HG02943 (cell line): ENCODE measurements at regions not wholly inside any gene's neighbourhood (a gene's known extent, or its start where the extent isn't known, plus 50 kb on each side); places are given as distances from the start of the nearest gene placed in this dataset.

Experiments
- ATAC-seq: cut with Tn5 transposase; IDR thresholded peaks from one replicate; pipeline ENCODE4 v1.9.1; 2021; ENCODE audit warnings: mild to moderate bottlenecking, low read depth, moderate library complexity; ENCODE audit not compliant: unreplicated experiment

GRCh38 chr14:53331921-53332320 is 178.8 kb upstream of the DDHD1 start:
- no peak for ATAC-seq

- no peak for ATAC-seq
These were observed 178.1 kb upstream of the DDHD1 start for GRCh38 chr14:53331247-53331646.

- ATAC-seq, result no peak
These were observed 177.3 kb upstream of the DDHD1 start for GRCh38 chr14:53330441-53330840.

- no peak for ATAC-seq
These were observed 175.7 kb upstream of the DDHD1 start for GRCh38 chr14:53328841-53329240.

- no peak for ATAC-seq
These were observed 174.6 kb upstream of the DDHD1 start for GRCh38 chr14:53327716-53328115.

- ATAC-seq, result no peak
These were observed 172.2 kb upstream of the DDHD1 start for GRCh38 chr14:53325176-53325806.

GRCh38 chr14:53316504-53316903 is 163.4 kb upstream of the DDHD1 start:
- no peak for ATAC-seq

GRCh38 chr14:53310412-53310811 is 157.3 kb upstream of the DDHD1 start:
- ATAC-seq, result no peak

- ATAC-seq, result no peak
These were observed 153.8 kb upstream of the DDHD1 start for GRCh38 chr14:53306911-53307310.

GRCh38 chr14:53306267-53306721 is 153.2 kb upstream of the DDHD1 start:
- no peak for ATAC-seq

- ATAC-seq, result no peak
These were observed 151.7 kb upstream of the DDHD1 start for GRCh38 chr14:53304726-53305381.

GRCh38 chr14:53295985-53296582 is 143.0 kb upstream of the DDHD1 start:
- no peak for ATAC-seq

GRCh38 chr14:53295372-53295771 is 142.2 kb upstream of the DDHD1 start:
- ATAC-seq, result no peak

GRCh38 chr14:53286301-53286700 is 133.2 kb upstream of the DDHD1 start:
- no peak for ATAC-seq

- ATAC-seq, result no peak
These were observed 132.7 kb upstream of the DDHD1 start for GRCh38 chr14:53285821-53286220.

GRCh38 chr14:53285064-53285463 is 131.9 kb upstream of the DDHD1 start:
- ATAC-seq, result no peak

GRCh38 chr14:53278602-53279506 is 125.7 kb upstream of the DDHD1 start:
- no peak for ATAC-seq

- no peak for ATAC-seq
These were observed 120.5 kb upstream of the DDHD1 start for GRCh38 chr14:53273671-53274072.

- no peak for ATAC-seq
These were observed 111.9 kb upstream of the DDHD1 start for GRCh38 chr14:53265025-53265424.

GRCh38 chr14:53260928-53261327 is 107.8 kb upstream of the DDHD1 start:
- no peak for ATAC-seq

GRCh38 chr14:53260286-53260685 is 107.2 kb upstream of the DDHD1 start:
- no peak for ATAC-seq
